HEK293 (cell line): ENCODE measurements at regions not wholly inside any gene's neighbourhood (a gene's known extent, or its start where the extent isn't known, plus 50 kb on each side); places are given as distances from the start of the nearest gene placed in this dataset.

ENCODE experiments used
- BCL11A ChIP-seq: fragments of 450-650 bp; formaldehyde crosslinking; IDR thresholded peaks from 2 replicates; pipeline ENCODE4 v1.5.1; 2016; ENCODE audit warnings: low read depth, missing biosample characterization, missing genetic modification characterization
- CTCF ChIP-seq: fragments of 450-650 bp; formaldehyde crosslinking; IDR thresholded peaks from 2 replicates; pipeline ENCODE4 v1.5.1; 2016; ENCODE audit warnings: missing biosample characterization, missing genetic modification characterization
- REST ChIP-seq: fragments of 450-650 bp; formaldehyde crosslinking; IDR thresholded peaks from 2 replicates; pipeline ENCODE4 v1.5.1; 2016; ENCODE audit warnings: missing biosample characterization, missing genetic modification characterization
- YY1 ChIP-seq: fragments of 450-650 bp; formaldehyde crosslinking; IDR thresholded peaks from 2 replicates; pipeline ENCODE4 v1.5.1; 2018; ENCODE audit warnings: missing biosample characterization, missing genetic modification characterization
- ZIC2 ChIP-seq: fragments of 450-650 bp; formaldehyde crosslinking; IDR thresholded peaks from 2 replicates; pipeline ENCODE4 v1.5.1; 2016; ENCODE audit warnings: missing biosample characterization, missing genetic modification characterization
- ZNF704 ChIP-seq: fragments of 450-650 bp; formaldehyde crosslinking; IDR thresholded peaks from 2 replicates; pipeline ENCODE4 v1.5.1; 2016; ENCODE audit warnings: missing biosample characterization, missing genetic modification characterization

GRCh38 chr6:91042656-91043055 is 455.8 kb upstream of the MAP3K7 start:
- TF ChIP-seq CTCF (tag by site-specific recombination) (no peak), REST (tag by site-specific recombination) (no peak), ZNF704 (tag by site-specific recombination) (no peak), YY1 (tag by site-specific recombination) (no peak), BCL11A (no peak), ZIC2 (tag by site-specific recombination) (no peak)
